HK-2 (cell line): ENCODE measurements at regions not wholly inside any gene's neighbourhood (a gene's known extent, or its start where the extent isn't known, plus 50 kb on each side); places are given as distances from the start of the nearest gene placed in this dataset.
"Not testable (repeated sequence)": the region's sequence is repeated elsewhere in the genome, so short reads cannot be mapped to it uniquely, and the experiment has no call there.

Source experiments
- DNase-seq: peaks from one replicate; pipeline ENCODE4 v3.0.0-alpha.2; 2018; ENCODE audit not compliant: unreplicated experiment

DNA sequence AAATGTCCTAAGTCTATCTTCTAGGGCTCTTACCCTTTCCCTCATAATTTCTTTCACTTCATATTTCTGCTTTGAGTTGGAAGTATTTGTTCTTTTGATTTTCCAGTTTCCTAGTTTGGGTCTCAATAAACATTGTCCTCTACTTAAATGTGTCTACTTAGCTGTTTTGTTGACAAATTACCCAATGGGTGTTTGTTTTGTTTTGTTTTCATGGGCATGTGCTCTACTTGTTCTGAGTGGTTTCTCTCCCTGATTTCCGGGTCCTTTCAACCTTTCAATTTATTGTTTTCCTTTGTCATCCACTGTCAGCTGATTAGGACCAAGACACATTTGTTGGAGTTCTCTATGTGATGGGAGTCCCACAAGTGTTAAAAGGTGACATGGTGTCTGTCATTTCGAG, 1181.4 kb downstream of the RPA4 start:
- no peak for DNase-seq

DNA sequence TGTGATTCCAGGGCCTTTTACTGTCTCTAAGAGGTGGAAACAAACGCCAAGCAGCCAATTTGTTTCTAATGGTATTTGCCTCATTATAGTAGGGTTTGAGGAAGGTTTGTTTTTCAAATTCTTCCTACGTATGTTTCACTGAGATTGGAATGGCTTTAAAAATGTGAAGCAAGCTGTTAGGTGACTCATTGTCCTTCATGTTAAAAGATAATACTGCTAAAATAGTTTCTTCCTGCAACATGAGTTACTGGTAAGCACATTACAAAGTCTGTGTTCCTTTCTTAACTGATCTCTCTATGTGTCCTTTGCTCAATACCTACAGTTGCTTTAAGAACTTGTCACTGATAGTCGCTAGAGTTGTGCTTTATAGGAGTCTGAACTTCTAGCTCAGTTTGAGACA, 1183.9 kb downstream of the RPA4 start:
- no peak for DNase-seq

- DNase-seq: no peak
Measured at GRCh38 chrX:98068024-98068580, 1184.4 kb downstream of the RPA4 start.

- DNase-seq: no peak
Measured at GRCh38 chrX:98071331-98071730, 1187.6 kb downstream of the RPA4 start.

DNA sequence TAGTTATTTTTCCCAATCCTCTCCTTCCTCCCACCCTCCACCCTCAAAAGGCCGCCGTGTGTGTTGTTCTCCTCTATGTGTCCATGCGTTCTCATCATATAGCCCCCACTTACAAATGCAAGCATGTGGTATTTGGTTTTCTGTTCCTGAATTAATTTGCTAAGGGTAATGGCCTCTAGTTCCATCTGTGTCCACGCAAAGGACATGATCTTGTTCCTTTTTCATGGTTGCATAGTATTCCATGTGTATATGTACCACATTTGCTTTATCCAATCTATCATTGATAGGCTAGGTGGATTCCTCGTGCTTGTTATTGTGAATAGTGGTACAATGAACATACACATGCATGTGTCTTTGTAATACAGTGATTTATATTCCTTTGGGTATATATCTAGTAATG, 1193.7 kb downstream of the RPA4 start:
- no peak for DNase-seq

DNA sequence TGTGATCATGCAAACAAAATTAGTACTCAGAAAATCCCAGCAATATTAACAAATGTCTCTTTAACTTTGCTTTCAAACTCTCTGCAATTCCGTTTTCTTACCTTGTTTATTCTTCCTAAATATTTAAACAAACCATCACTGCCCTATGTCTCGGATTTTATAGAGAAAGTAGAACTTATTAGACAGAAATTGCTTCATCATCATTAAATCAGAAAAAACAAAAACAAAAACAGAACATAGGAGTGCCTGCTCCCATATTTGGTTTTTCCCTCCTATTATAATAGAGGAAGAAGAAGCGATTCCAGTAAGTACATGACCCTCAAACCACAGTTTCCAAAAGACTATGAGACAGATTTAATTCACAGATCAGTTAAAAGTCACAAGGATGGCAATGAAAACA, 1228.0 kb downstream of the RPA4 start:
- no peak for DNase-seq

DNA sequence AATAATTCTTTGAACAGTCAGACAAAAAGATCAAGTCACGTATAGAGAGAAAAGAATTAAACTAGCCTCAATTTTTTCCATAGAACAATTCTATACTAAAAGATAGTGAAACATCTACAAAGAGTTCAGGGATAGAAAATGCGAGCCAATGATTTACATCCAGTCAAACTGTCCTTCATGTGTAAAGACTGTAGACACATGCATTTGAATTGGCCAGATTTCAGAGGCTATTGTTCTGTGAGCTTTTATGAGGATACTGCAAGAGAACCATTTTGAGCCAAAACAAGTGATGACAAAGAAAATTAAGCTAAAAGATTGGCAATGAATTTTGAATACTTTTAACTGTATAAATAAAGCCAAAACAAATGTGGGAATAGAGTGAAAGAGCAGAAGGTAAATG, 1230.3 kb downstream of the RPA4 start:
- no peak for DNase-seq

DNA sequence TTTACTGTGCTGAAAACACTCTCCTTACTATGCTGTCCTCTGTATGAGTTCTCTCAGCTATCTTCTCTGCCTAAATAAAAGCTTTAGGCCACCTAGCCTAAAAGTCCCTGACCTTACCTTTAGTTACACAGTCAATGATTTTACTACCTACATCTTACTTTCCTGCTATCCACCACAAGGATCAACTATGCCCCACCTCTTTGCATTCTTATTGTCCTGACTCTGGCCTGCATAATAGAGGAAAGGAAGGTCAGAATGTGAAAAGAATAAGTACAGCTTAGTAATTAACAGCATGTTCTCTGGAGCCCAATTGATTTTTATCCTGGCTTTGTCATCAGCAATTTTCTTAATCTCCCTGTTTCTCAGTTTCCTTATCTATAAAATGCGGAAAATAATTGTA, 1257.8 kb downstream of the RPA4 start:
- no peak for DNase-seq

DNA sequence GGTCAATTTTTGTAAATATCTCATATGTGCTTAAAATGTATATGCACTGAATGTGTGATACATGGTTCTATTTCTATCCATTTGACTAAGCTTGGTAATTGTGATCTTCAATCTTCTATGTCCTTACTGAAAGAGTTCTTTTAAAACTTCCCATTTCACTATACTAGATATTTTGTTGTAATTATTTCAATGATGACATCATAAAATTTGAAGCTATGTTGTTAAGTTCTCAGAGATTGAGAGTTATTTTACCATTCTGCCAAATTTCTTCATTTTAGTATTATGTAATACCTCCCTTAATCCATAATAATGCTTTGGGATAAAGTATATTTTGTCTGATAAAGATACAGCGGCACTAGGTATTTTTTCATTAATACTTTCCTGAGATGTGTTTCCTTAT, 1307.3 kb downstream of the RPA4 start:
- no peak for DNase-seq

DNA sequence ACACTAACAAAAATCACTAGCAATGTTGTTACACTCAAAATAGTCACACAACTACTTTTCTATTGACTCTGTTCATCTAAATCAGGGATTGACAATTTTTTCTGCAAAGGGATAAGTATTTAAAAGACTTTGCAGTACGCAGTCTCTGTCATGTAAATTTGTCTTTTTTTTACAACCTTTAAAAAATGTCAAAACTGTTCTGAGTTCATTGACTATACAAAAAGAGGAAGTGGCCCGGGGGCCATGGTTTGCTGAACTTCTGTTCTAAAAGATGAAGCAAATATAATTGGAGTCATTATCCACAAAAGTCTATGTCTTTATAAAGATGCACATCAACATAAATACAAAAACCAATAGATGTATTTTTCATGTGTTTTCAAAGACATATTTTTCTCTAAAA, 1310.3 kb downstream of the RPA4 start:
- no peak for DNase-seq

GRCh38 chrX:98203800-98204199, 1320.1 kb downstream of the RPA4 start:
- no peak for DNase-seq

DNA sequence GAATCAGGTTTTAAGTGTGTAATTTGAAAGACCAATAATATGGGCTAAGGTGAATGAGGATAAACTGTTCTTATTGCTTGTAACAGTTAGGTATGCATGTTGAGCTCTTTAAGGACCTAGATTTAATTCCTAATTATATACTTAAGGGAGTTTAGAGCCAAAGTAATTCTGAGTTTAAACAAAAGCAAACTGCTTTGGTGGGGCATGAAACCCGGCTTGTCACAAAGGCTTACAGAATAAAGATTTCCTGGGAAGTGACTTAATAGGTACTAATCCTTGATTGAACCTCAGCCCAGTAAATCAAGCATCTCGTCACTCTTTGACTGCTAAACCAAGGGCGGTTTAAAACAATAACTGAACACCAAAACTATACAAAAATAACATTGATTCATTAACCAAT, 1324.2 kb downstream of the RPA4 start:
- no peak for DNase-seq

DNA sequence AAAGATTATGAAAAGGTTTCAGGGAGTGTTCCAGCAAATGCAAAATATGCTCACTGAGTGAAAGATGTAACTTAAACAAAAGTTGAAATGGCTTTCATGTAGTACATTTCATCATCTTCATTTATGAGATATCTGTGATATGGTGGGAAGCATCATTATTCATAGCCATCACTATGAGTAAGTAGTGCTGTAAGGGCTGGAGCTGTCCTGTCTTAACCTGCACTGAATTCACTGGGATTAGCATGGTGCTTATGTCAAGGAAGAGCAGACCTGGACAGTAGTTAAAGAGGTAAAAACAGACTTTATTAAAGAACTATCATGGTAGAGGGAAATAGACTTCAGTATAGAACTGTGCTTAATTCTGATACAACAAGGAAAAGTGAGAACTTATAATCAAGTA, 1347.3 kb downstream of the RPA4 start:
- no peak for DNase-seq

- not testable (repeated sequence) for DNase-seq
Measured at GRCh38 chrX:98240061-98240460, 1356.4 kb downstream of the RPA4 start.

GRCh38 chrX:98263135-98263534, 1379.4 kb downstream of the RPA4 start:
- DNase-seq: no peak

DNA sequence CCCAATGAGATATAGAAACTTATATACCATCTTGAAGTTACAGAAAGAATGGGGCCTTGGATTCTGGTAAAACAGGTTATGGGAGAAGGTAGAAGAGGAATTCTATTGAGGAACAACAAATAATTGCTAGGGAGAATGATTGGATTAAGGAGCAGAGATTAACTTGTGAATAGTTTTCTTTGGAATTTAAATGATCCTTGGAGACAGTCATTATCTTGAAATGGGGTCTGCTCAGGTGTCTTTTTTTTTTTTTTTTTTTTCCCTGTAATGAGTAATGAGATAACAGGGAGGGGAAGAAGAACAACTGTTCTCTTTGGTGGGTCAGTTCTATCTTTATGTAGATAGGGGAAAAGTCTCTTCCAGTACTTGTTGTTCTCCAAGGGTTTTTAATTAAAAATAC, 1406.0 kb downstream of the RPA4 start:
- DNase-seq: no peak

- no peak for DNase-seq
Measured at GRCh38 chrX:98294310-98294709, 1410.6 kb downstream of the RPA4 start.

- no peak for DNase-seq
Measured at GRCh38 chrX:98296129-98296528, 1412.4 kb downstream of the RPA4 start.

GRCh38 chrX:98299785-98300184, 1416.1 kb downstream of the RPA4 start:
- DNase-seq: no peak

GRCh38 chrX:98300536-98300935, 1416.8 kb downstream of the RPA4 start:
- not testable (repeated sequence) for DNase-seq

- DNase-seq: no peak
Measured at GRCh38 chrX:98331407-98331806, 1447.7 kb downstream of the RPA4 start.

- no peak for DNase-seq
Measured at GRCh38 chrX:98338544-98338943, 1454.8 kb downstream of the RPA4 start.

- DNase-seq: no peak
Measured at GRCh38 chrX:98350940-98351339, 1467.2 kb downstream of the RPA4 start.

GRCh38 chrX:98357146-98357545, 1473.4 kb downstream of the RPA4 start:
- DNase-seq: no peak

DNA sequence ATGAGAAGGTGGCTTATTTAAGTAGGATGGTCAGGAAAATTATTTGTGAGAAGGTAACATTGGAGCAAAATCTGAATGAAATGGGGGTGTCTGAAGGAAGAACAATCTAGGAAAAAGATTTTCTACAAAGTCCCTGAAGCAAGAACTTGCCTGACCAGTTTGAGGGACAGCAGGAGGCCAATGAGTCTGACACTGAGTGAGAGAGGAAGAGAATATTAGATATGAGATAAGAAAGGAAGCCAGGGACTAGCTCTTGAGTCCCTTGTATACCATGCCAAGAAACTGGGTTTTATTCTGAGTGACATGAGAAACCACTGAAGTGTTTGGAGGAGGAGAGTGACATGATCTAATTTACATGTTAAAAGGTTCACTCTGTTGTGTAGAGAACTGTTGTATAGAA, 1478.9 kb downstream of the RPA4 start:
- no peak for DNase-seq
